ENCODE measurements at regions not wholly inside any gene's neighbourhood (a gene's known extent, or its start where the extent isn't known, plus 50 kb on each side); places are given as distances from the start of the nearest gene placed in this dataset.

GRCh38 chr2:118565301-118565700, 282.1 kb downstream of the EN1 start:
- DNase-seq = no peak

DNA sequence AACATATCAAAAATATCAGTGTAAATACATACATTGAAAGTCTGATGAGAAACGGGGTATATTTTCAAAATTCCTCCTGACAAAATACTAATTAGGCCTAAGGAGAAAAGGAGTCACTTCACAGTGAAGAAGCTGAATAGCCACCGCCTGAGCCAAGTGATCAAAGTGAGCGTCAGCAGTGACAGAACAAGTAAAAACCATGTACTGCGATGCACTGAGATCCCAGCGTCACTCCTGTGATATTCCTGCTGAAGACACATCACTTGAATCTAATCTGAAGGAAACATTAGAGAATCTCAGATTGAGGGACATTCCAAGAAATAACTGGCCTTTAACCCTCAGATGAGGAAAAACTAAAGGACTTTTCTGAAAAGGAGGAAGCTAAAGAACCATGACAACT, 285.3 kb downstream of the EN1 start:
- DNase-seq = no peak

- no peak for DNase-seq
These were observed 288.6 kb downstream of the EN1 start for GRCh38 chr2:118558846-118559245.

GRCh38 chr2:118557791-118558190, 289.7 kb downstream of the EN1 start:
- DNase-seq = no peak

GRCh38 chr2:118557016-118557415, 290.4 kb downstream of the EN1 start:
- no peak for DNase-seq

GRCh38 chr2:118554616-118555015, 292.8 kb downstream of the EN1 start:
- DNase-seq = no peak

DNA sequence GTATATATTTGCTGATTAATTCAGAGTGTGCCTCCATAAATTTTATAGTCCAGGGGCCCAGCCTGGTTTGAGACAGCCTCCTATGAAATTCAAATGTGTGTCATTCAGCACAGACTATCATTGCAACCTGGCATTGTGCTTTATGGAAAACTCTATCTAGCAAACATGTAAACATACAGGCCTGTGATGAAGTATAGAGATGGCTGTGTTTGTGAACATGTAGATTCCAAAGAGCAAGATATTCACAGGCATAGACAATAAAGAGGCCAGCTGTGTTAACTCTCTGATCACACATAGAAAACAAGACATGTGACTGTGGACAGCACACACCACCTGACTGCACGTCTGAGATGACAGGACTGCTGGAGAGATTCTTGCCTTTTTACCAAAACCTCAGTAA, 297.9 kb downstream of the EN1 start:
- DNase-seq = no peak

DNA sequence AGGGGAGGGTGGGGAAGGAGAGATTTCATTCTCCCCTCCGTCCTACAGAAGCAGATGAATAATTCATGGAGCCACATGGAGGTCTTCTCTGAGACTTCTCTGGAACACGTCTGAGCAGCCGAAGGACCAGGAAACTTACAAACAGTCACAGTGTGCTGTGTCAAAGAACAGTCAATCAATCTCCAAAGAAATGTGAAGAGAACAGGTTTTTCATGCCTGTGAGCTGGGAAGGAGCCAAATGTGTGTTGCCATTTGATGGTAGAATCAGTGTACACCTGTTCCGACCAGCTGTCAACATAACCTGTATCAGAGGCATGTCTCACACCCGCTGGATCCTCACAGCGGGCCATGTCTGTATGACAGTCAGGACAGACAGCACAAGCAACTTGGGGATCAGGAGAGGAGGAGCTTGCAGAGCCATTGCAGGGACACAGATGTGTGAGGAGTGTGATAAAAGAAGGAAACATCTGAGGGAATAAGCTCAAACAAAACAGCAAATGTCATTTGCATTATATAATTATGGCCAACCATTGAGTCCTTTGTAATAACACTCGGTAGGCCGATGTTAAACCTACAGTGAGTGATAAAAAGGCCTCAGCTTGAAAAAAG, 298.5 kb downstream of the EN1 start:
- no peak for DNase-seq

DNA sequence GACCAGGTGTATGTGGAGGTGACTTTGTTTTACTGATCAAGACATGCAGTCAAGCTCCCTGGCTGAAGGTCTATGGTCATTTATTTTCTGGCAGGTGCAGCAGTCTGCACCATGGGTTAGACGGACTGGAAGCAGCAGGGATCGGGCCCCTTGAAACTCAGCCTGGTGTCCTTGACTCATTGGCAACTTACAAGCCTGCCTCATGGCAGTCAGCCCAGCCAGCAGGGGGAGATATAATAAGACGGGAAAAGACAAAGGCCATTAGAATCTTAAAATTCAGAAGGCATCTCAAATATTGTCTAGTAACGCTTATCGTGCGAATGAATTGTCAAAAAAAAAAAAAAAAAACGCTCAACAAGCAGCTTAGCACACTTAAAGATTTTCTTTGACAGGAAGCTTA, 308.2 kb downstream of the EN1 start:
- DNase-seq = no peak

DNA sequence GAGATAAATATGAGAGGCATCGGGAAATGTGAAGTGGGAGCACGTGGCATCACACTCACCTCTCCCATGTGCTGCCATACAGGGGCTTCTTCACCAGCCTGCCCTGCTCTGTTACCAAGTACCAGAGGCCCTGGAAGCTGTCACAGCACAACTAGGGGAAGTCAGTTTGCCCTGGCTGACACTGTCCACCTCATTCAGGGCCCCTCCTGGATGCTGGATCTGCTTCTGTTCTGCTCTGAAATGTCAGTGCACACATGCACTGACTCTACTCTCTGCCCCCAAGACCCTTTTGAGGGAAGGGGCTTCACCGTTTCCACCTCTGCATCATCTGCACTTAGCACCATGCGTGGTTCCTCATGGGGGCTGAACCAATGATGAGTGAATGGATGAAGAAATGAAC, 311.1 kb downstream of the EN1 start:
- DNase-seq = no peak

DNA sequence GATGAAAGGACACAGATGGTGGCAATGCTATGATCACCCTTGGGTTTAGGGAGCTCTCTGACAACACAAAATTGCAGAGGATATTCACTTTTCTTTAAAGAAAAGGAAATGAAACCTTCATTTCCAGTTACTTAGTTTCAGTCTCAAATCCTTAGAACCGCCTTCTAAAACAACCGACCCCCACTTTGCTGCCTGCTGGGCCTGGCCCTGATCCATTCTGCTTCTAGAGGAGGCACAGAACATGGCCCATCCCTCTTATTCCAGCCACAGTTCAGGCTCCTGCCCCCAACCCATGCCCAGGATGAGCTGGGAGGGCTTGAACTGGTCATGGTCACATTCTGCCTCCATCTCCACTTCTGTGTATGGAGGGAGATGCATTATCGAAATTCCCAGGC, 311.6 kb downstream of the EN1 start:
- DNase-seq = no peak

DNA sequence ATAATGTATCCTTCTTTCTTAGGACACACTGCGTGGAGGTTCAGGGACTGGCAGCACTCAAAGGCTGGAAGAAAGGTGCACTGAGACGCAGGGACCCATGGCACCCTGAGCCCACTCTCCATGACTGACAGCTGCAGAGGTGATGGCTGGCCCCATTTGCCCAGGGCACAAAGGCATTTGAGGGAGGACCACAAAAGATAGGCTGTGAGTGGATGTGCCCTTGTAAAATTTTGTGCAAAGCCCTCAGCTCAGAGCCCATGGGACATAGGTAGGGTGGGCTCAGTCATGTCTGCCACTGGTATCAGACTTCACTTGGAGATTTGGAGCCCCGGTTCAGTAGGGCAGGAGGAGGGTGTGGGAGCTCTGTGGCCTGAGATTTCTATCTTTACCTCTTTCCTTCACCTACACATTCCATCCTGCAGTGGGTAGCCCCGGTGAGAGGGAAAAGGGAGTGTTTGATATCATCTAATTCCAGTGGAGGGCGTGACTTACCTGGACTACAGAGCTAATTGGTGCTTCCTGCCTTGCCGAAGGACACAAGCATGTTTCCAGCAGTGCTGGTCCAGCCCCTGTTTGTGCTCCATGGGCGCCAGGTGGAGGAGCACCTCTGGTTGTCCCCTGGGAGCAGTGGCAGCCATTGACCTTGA, 312.2 kb downstream of the EN1 start:
- DNase-seq = no peak

DNA sequence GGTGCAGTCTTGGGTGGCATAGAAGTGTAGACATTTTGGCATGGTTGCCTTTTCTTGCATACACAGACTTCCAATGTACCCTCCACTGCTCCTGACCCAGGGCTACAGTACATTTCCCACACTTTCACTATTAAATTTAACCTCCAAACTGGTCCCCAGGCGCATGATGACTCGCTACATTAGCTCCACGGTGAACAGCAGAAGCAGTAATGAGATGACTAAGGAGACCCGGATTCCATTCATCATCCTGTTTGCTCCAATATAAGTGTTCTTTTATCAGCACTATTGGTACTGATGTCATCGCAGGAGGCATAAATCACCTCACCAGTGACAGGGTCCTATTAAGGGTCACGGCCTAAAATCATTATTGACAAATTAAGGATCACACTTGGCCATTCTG, 316.5 kb downstream of the EN1 start:
- DNase-seq = no peak

GRCh38 chr2:118529908-118530599, 317.4 kb downstream of the EN1 start:
- DNase-seq = no peak

DNA sequence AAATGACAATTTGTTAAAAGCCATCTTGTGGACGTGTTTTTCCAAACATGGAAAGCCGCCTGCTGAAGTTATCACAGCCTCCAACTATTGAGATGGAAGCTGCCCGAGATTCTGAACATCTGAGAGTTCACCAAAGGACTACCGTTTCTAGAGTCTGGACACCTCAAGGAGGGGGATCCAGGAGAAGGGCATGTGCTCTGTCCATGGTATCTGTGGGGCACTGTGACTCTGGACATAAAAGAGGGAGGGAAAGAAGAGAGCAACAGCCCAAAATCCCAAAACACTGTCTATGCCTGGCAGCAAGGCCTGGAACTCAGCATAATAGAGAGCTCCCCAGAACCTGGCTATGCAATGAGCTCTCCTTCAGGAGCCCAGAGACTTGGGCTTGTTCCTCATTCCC, 319.9 kb downstream of the EN1 start:
- no peak for DNase-seq

- DNase-seq = no peak
These were observed 322.1 kb downstream of the EN1 start for GRCh38 chr2:118525346-118525745.

- DNase-seq = no peak
These were observed 322.5 kb downstream of the EN1 start for GRCh38 chr2:118524911-118525310.

DNA sequence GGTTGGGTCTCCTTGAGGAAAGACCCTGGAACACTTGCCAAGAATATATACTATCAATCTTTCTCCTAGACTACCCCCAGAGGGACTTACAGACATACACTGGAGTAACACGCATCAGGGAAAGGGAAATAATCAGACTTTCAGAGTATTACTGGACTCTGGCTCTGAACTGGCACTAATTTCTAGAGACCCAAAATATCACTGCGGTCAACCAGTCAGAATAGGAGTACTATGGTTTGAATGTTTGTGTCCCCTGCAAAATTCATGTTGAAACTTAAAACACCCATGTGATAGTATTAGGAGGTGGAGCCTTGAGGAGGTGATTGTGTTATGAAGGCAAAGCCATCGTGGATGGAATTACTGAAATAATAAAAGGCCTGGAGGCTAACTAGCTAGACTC, 323.7 kb downstream of the EN1 start:
- DNase-seq = no peak

GRCh38 chr2:118521960-118522359, 325.5 kb downstream of the EN1 start:
- DNase-seq = no peak

GRCh38 chr2:118521272-118521671, 326.2 kb downstream of the EN1 start:
- no peak for DNase-seq

DNA sequence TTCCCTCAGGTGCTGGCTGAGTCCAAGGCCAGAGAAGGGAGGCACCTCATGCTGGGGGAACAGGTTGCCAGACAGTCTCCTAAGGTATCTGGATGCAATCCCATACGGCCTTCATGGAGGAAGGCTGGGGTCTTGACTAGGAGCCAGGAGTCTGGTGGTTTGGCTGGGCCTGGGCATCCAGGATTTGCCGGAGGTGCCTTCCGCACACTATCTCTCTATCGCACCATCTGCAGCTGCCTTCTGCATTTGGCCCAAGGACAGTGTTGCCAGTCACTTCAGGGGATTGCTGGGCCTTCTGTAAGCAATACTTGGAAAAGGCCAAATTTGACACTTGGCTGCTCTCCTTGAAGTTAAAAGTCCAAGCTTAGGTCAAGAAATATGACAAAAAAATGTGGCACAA, 327.2 kb downstream of the EN1 start:
- DNase-seq = no peak

GRCh38 chr2:118519511-118519910, 327.9 kb downstream of the EN1 start:
- no peak for DNase-seq

DNA sequence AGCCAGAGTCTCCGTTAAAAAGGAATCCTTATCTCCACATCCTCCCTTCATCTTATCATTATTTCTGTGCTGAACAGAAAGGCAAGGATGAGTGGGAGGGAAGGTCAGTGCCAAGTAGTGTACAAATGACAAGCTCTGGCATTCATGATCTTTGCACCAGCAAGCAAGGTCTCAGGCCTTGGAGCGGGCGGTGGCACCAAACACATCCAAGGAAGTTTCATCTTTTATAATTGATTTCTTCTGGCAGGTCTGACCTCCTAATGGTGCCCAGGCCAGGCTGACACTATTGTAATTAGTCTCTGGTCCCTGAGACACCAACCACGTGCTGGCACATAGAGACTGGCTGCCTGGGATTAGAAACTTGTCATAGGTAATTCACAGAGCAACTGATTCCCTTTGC, 336.6 kb downstream of the EN1 start:
- DNase-seq = no peak
